Mucosa of descending colon (tissue), 3 donors: ENCODE measurements at regions not wholly inside any gene's neighbourhood (a gene's known extent, or its start where the extent isn't known, plus 50 kb on each side); places are given as distances from the start of the nearest gene placed in this dataset.
"Not testable (repeated sequence)": the region's sequence is repeated elsewhere in the genome, so short reads cannot be mapped to it uniquely, and the experiment has no call there.

Experiments used
- ATAC-seq: fragments of 200-7000 bp; cut with Tn5 transposase; one replicate; pipeline ENCODE4 v1.9.1; 2020; ENCODE audit warnings: mild to moderate bottlenecking, moderate library complexity
- DNase-seq, 3 donors: peaks; one replicate each; pipeline ENCODE4 v3.0.0-alpha.2; 2020
- H3K36me3 ChIP-seq: fragments of 200-600 bp; one replicate; pipeline ENCODE4 v1.8.0; 2021; ENCODE audit warnings: low read depth, mild to moderate bottlenecking
- H3K4me1 ChIP-seq: fragments of 200-600 bp; one replicate; pipeline ENCODE4 v1.8.0; 2021; ENCODE audit warnings: low read depth, mild to moderate bottlenecking
- H3K4me3 ChIP-seq: fragments of 200-600 bp; one replicate; pipeline ENCODE4 v1.8.0; 2021; ENCODE audit warnings: mild to moderate bottlenecking
- H3K9me3 ChIP-seq: fragments of 200-600 bp; one replicate; pipeline ENCODE4 v1.8.0; 2021; ENCODE audit warnings: mild to moderate bottlenecking
- intact Hi-C, 2 donors: fragments of 100-400 bp; cut with DNase I in 1 of 2; cut with micrococcal nuclease in 1 of 2; formaldehyde crosslinking; loops; one replicate each; pipeline versions ENCODE4 v1.11.0 to v1.11.1; 2022; cut with DNase I, micrococcal nuclease
- TF ChIP-seq, protein P1 (sequence below): fragments of 200-600 bp; IDR thresholded peaks from one replicate; pipeline ENCODE4 v1.8.0; 2022; ENCODE audit warnings: antibody characterized with exemption, mild to moderate bottlenecking
- donor health status: DM: no; HTN: no; CAD: no; lungs with moderate emphysema.
- donor health status: DM: no; HTN: no; CAD: no.
- donor health status: DM: no; HTN: yes; CAD: no.

DNA sequence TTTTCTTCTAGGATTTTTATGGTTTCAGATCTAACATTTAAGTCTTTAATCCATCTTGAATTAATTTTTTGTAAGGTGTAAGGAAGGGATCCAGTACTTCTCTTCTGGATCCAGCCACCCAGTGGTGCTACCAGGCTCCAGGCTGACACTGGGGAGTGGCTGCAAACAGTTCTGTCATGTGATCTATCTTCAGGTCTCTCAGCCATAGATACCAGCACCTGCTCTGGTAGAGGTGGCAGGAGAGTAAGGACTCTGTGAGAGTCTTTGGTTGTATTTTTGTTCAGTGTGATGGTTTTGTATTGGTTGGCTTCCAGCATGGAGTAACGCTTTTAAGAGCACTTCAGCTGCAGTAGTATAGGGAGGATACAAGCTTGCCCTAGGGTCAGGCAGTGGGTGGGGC, 205.9 kb downstream of the FGF10 start:
- Histone ChIP-seq H3K4me1 (no peaks in the 10 kb centered on the region), H3K36me3 (no peaks in the 10 kb centered on the region), H3K9me3 (peaks cover 27% of the 10 kb centered on the region), H3K4me3 (no peak overlapping the region)
- DNase-seq (no peak), ATAC-seq (no peak)
- TF ChIP-seq, protein P1, sequence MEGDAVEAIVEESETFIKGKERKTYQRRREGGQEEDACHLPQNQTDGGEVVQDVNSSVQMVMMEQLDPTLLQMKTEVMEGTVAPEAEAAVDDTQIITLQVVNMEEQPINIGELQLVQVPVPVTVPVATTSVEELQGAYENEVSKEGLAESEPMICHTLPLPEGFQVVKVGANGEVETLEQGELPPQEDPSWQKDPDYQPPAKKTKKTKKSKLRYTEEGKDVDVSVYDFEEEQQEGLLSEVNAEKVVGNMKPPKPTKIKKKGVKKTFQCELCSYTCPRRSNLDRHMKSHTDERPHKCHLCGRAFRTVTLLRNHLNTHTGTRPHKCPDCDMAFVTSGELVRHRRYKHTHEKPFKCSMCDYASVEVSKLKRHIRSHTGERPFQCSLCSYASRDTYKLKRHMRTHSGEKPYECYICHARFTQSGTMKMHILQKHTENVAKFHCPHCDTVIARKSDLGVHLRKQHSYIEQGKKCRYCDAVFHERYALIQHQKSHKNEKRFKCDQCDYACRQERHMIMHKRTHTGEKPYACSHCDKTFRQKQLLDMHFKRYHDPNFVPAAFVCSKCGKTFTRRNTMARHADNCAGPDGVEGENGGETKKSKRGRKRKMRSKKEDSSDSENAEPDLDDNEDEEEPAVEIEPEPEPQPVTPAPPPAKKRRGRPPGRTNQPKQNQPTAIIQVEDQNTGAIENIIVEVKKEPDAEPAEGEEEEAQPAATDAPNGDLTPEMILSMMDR, result no peak
- intact Hi-C loops, result loop anchor here in 1 of 2 donors (10.0 kb wide), 1 partner anchor 839 kb away; no protein-coding TSS in a partner anchor

- TF ChIP-seq, protein P1, result no peak
- ATAC-seq (no peak), DNase-seq (no peak)
- H3K9me3 ChIP-seq, result peaks cover 35% of the 10 kb centered on the region
- H3K4me3 ChIP-seq, result no peak overlapping the region
- H3K36me3 ChIP-seq, result no peaks in the 10 kb centered on the region
- intact Hi-C loops, result no loop called here
- H3K4me1 ChIP-seq, result no peaks in the 10 kb centered on the region
Measured at GRCh38 chr5:44178414-44178813, 210.8 kb downstream of the FGF10 start.

DNA sequence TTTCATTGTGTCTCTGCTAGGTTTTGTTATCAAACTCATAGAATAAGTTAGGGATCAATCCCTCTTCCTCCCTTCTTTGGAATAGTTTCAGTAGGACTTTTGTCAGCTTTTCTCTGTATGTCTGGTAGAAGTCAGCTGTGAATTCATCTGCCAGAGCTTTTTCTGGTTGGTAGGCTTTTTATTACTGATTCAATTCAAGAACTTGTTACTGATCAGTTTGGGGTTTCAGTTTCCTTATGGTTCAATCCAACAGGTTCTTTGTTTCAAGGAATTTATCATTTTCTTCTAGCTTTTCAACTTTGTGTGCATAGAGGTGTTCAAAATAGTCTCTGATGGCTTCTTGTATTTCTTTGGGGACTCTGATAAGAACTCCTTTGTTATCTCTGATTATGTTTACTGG, 221.7 kb downstream of the FGF10 start:
- intact Hi-C loops, result no loop called here
- no peak overlapping the region for H3K4me3 ChIP-seq
- DNase-seq (no peak), ATAC-seq (no peak)
- no peaks in the 10 kb centered on the region for H3K4me1 ChIP-seq
- no peaks in the 10 kb centered on the region for H3K36me3 ChIP-seq
- TF ChIP-seq, protein P1, result no peak
- H3K9me3 ChIP-seq, result peaks cover 62% of the 10 kb centered on the region

DNA sequence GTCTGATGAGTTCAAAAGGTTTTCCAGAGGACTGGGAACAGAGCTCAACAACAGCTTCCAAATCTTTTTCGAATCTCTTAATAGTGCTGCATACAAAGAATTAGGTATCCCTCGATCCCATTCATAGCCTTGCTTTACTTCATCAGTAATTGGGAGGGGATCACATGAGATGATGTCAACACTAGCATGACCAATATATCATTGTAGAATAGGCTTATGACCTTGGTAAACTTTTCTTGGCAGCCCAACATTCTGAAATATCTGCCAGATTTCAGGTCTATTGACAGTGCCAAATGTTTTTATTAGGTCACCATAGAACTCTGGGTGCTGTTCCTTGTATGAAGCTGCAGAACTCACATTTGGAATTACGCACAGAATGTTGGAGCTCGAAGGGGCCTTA, 228.9 kb downstream of the FGF10 start:
- Histone ChIP-seq H3K4me3 (no peak overlapping the region), H3K36me3 (no peaks in the 10 kb centered on the region), H3K9me3 (peaks cover 69% of the 10 kb centered on the region), H3K4me1 (no peaks in the 10 kb centered on the region)
- TF ChIP-seq, protein P1, result no peak
- DNase-seq, result no peak
- ATAC-seq, result no peak
- intact Hi-C loops, result no loop called here

- Histone ChIP-seq H3K9me3 (peaks cover 47% of the 10 kb centered on the region), H3K36me3 (no peaks in the 10 kb centered on the region), H3K4me3 (no peak overlapping the region), H3K4me1 (no peaks in the 10 kb centered on the region)
- intact Hi-C loops, result no loop called here
- ATAC-seq (no peak), DNase-seq (no peak)
- TF ChIP-seq, protein P1, result no peak
Measured at GRCh38 chr5:44150075-44150723, 239.0 kb downstream of the FGF10 start.

- H3K9me3 ChIP-seq, result peaks cover 57% of the 10 kb centered on the region
- H3K4me3 ChIP-seq, H3K36me3 ChIP-seq, H3K4me1 ChIP-seq, intact Hi-C loops, ATAC-seq: not testable (repeated sequence)
- DNase-seq, result peak; percentile 31 to 56 (median 41)
Measured at GRCh38 chr5:44117947-44118346, 271.3 kb downstream of the FGF10 start.

DNA sequence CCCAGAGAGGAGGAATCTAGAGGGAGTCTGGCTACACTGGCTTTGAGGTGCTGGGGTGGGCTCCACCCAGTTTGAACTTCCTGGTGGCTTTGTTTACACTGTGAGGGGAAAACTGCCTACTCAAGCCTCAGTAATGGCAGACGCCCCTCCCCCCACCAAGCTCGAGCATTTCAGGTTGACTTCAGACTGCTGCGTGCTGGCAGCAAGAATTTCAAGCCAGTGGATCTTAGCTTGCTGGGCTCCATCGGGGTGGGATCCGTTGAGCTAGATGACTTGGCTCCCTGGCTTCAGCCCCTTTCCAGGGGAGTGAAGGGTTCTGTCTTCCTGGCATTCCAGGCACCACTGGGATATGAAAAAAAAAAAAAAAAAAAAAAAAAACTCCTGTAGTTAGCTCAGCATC, 281.0 kb downstream of the FGF10 start:
- H3K36me3 ChIP-seq, DNase-seq, H3K4me3 ChIP-seq, intact Hi-C loops, H3K4me1 ChIP-seq, ATAC-seq: not testable (repeated sequence)
- H3K9me3 ChIP-seq, result peaks cover 66% of the 10 kb centered on the region
